HG03159 (cell line): ENCODE measurements at regions not wholly inside any gene's neighbourhood (a gene's known extent, or its start where the extent isn't known, plus 50 kb on each side); places are given as distances from the start of the nearest gene placed in this dataset.
"Not testable (repeated sequence)": the region's sequence is repeated elsewhere in the genome, so short reads cannot be mapped to it uniquely, and the experiment has no call there.

ENCODE experiments used
- ATAC-seq: cut with Tn5 transposase; IDR thresholded peaks from one replicate; pipeline ENCODE4 v1.9.1; 2021; ENCODE audit warnings: mild to moderate bottlenecking, moderate library complexity; ENCODE audit not compliant: unreplicated experiment

- no peak for ATAC-seq
Observed at GRCh38 chr7:42573881-42574672, 337.1 kb upstream of the GLI3 start.

- ATAC-seq: no peak
Observed at GRCh38 chr7:42572561-42572960, 335.6 kb upstream of the GLI3 start.

GRCh38 chr7:42572056-42572455 lies 335.0 kb upstream of the GLI3 start:
- no peak for ATAC-seq

- ATAC-seq: no peak
Observed at GRCh38 chr7:42570944-42571343, 333.9 kb upstream of the GLI3 start.

- no peak for ATAC-seq
Observed at GRCh38 chr7:42567051-42567450, 330.0 kb upstream of the GLI3 start.

GRCh38 chr7:42561797-42562196 lies 324.8 kb upstream of the GLI3 start:
- no peak for ATAC-seq

- ATAC-seq: no peak
Observed at GRCh38 chr7:42560866-42561265, 323.9 kb upstream of the GLI3 start.

GRCh38 chr7:42554932-42555331 lies 317.9 kb upstream of the GLI3 start:
- not testable (repeated sequence) for ATAC-seq

- ATAC-seq: no peak
Observed at GRCh38 chr7:42552227-42552626, 315.2 kb upstream of the GLI3 start.

- no peak for ATAC-seq
Observed at GRCh38 chr7:42550706-42551470, 313.9 kb upstream of the GLI3 start.

- no peak for ATAC-seq
Observed at GRCh38 chr7:42549866-42550485, 313.0 kb upstream of the GLI3 start.

GRCh38 chr7:42548816-42549611 lies 312.0 kb upstream of the GLI3 start:
- no peak for ATAC-seq

GRCh38 chr7:42545049-42545724 lies 308.2 kb upstream of the GLI3 start:
- no peak for ATAC-seq

GRCh38 chr7:42543953-42544352 lies 306.9 kb upstream of the GLI3 start:
- ATAC-seq: no peak

GRCh38 chr7:42542446-42542845 lies 305.4 kb upstream of the GLI3 start:
- ATAC-seq: not testable (repeated sequence)

GRCh38 chr7:42534441-42534840 lies 297.4 kb upstream of the GLI3 start:
- ATAC-seq: no peak

GRCh38 chr7:42527004-42527403 lies 290.0 kb upstream of the GLI3 start:
- ATAC-seq: no peak

- ATAC-seq: no peak
Observed at GRCh38 chr7:42522227-42522991, 285.4 kb upstream of the GLI3 start.

GRCh38 chr7:42511027-42511426 lies 274.0 kb upstream of the GLI3 start:
- ATAC-seq: no peak

GRCh38 chr7:42506097-42506496 lies 269.1 kb upstream of the GLI3 start:
- ATAC-seq: no peak
